ENCODE measurements at regions not wholly inside any gene's neighbourhood (a gene's known extent, or its start where the extent isn't known, plus 50 kb on each side); places are given as distances from the start of the nearest gene placed in this dataset.

GRCh38 chr7:25832456-25832855 lies 319.5 kb upstream of the NFE2L3 start:
- no peaks in the 10 kb centered on the region for H3K4me1 ChIP-seq
- intact Hi-C loops (cut with DNase I), result no loop called here
- peak; percentile 43 to 72 (median 52) for ATAC-seq
- H3K36me3 ChIP-seq, result no peaks in the 10 kb centered on the region
- no peak for DNase-seq
- H3K27me3 ChIP-seq, result no peaks in the 10 kb centered on the region
- no peak overlapping the region for H3K27ac ChIP-seq
- H3K4me3 ChIP-seq, result no peak overlapping the region
- TF ChIP-seq CTCF (IDR thresholded peaks at IDR 0.05), result no peak
- no peak for TF ChIP-seq POLR2A (IDR thresholded peaks at IDR 0.05)
- no peaks in the 10 kb centered on the region for H3K9me3 ChIP-seq
- WGBS (ENCODE audit: insufficient coverage, low coverage, low lambda C conversion rate, missing lambda C conversion rate), result 31% methylated on average over 7 of the region's 7 CpGs

GRCh38 chr7:25832929-25833328 lies 319.1 kb upstream of the NFE2L3 start:
- H3K36me3 ChIP-seq, result no peaks in the 10 kb centered on the region
- no peak for TF ChIP-seq POLR2A (IDR thresholded peaks at IDR 0.05)
- TF ChIP-seq CTCF (IDR thresholded peaks at IDR 0.05), result no peak
- intact Hi-C loops (cut with DNase I), result no loop called here
- ATAC-seq (no peak), DNase-seq (no peak)
- no peaks in the 10 kb centered on the region for H3K4me1 ChIP-seq
- H3K27ac ChIP-seq, result no peak overlapping the region
- H3K9me3 ChIP-seq, result no peaks in the 10 kb centered on the region
- WGBS (ENCODE audit: insufficient coverage, low coverage, low lambda C conversion rate, missing lambda C conversion rate), result 87% methylated on average over 2 of the region's 2 CpGs
- no peak overlapping the region for H3K4me3 ChIP-seq
- no peaks in the 10 kb centered on the region for H3K27me3 ChIP-seq

- no peak for DNase-seq
- no peaks in the 10 kb centered on the region for H3K9me3 ChIP-seq
- intact Hi-C loops (cut with DNase I), result no loop called here
- TF ChIP-seq POLR2A (IDR thresholded peaks at IDR 0.05), result no peak
- TF ChIP-seq CTCF (IDR thresholded peaks at IDR 0.05), result no peak
- H3K4me1 ChIP-seq, result no peaks in the 10 kb centered on the region
- 92% methylated on average over 4 of the region's 4 CpGs for WGBS (ENCODE audit: insufficient coverage, low coverage, low lambda C conversion rate, missing lambda C conversion rate)
- ATAC-seq, result no peak
- no peak overlapping the region for H3K4me3 ChIP-seq
- H3K27ac ChIP-seq, result no peak overlapping the region
- H3K27me3 ChIP-seq, result no peaks in the 10 kb centered on the region
- H3K36me3 ChIP-seq, result no peaks in the 10 kb centered on the region
Measured at GRCh38 chr7:25834050-25834449, 317.9 kb upstream of the NFE2L3 start.

GRCh38 chr7:25835197-25835596 lies 316.8 kb upstream of the NFE2L3 start:
- ATAC-seq, result no peak
- H3K9me3 ChIP-seq, result no peaks in the 10 kb centered on the region
- TF ChIP-seq CTCF (IDR thresholded peaks at IDR 0.05), result no peak
- TF ChIP-seq POLR2A (IDR thresholded peaks at IDR 0.05), result no peak
- no peaks in the 10 kb centered on the region for H3K4me1 ChIP-seq
- intact Hi-C loops (cut with DNase I), result no loop called here
- WGBS (ENCODE audit: insufficient coverage, low coverage, low lambda C conversion rate, missing lambda C conversion rate), result 97% methylated on average over 5 of the region's 5 CpGs
- DNase-seq, result no peak
- no peaks in the 10 kb centered on the region for H3K27me3 ChIP-seq
- H3K4me3 ChIP-seq, result no peak overlapping the region
- no peaks in the 10 kb centered on the region for H3K36me3 ChIP-seq
- no peak overlapping the region for H3K27ac ChIP-seq
